HG03095 (cell line): ENCODE measurements at regions not wholly inside any gene's neighbourhood (a gene's known extent, or its start where the extent isn't known, plus 50 kb on each side); places are given as distances from the start of the nearest gene placed in this dataset.
"Not testable (repeated sequence)": the region's sequence is repeated elsewhere in the genome, so short reads cannot be mapped to it uniquely, and the experiment has no call there.

Experiments
- ATAC-seq: cut with Tn5 transposase; IDR thresholded peaks from one replicate; pipeline ENCODE4 v1.9.1; 2021; ENCODE audit warnings: moderate library complexity; ENCODE audit not compliant: unreplicated experiment

- no peak for ATAC-seq
Observed at GRCh38 chr13:54390841-54391240, 1362.2 kb downstream of the OLFM4 start.

GRCh38 chr13:54394085-54394700 lies 1365.6 kb downstream of the OLFM4 start:
- no peak for ATAC-seq

GRCh38 chr13:54394908-54395307 lies 1366.3 kb downstream of the OLFM4 start:
- ATAC-seq: no peak

GRCh38 chr13:54402495-54402894 lies 1373.9 kb downstream of the OLFM4 start:
- ATAC-seq: no peak

- ATAC-seq: no peak
Observed at GRCh38 chr13:54415753-54416366, 1387.2 kb downstream of the OLFM4 start.

- ATAC-seq: not testable (repeated sequence)
Observed at GRCh38 chr13:54422946-54423345, 1394.3 kb downstream of the OLFM4 start.

GRCh38 chr13:54424344-54424743 lies 1395.7 kb downstream of the OLFM4 start:
- no peak for ATAC-seq

- ATAC-seq: no peak
Observed at GRCh38 chr13:54433493-54434206, 1405.0 kb downstream of the OLFM4 start.

- not testable (repeated sequence) for ATAC-seq
Observed at GRCh38 chr13:54440853-54441400, 1412.3 kb downstream of the OLFM4 start.

GRCh38 chr13:54445453-54445852 lies 1416.8 kb downstream of the OLFM4 start:
- ATAC-seq: no peak

GRCh38 chr13:54445865-54446264 lies 1417.3 kb downstream of the OLFM4 start:
- ATAC-seq: no peak

- ATAC-seq: no peak
Observed at GRCh38 chr13:54449922-54450321, 1421.3 kb downstream of the OLFM4 start.

- ATAC-seq: no peak
Observed at GRCh38 chr13:54484166-54484565, 1455.6 kb downstream of the OLFM4 start.

GRCh38 chr13:54486421-54487166 lies 1458.0 kb downstream of the OLFM4 start:
- ATAC-seq: no peak

- no peak for ATAC-seq
Observed at GRCh38 chr13:54489359-54489758, 1460.7 kb downstream of the OLFM4 start.

GRCh38 chr13:54492995-54493394 lies 1464.4 kb downstream of the OLFM4 start:
- ATAC-seq: no peak

- no peak for ATAC-seq
Observed at GRCh38 chr13:54511366-54511765, 1482.8 kb downstream of the OLFM4 start.

- ATAC-seq: no peak
Observed at GRCh38 chr13:54513254-54513653, 1484.6 kb downstream of the OLFM4 start.

GRCh38 chr13:54536112-54536511 lies 1507.5 kb downstream of the OLFM4 start:
- ATAC-seq: no peak

GRCh38 chr13:54563286-54563685 lies 1534.7 kb downstream of the OLFM4 start:
- ATAC-seq: no peak

GRCh38 chr13:54572037-54572436 lies 1543.4 kb downstream of the OLFM4 start:
- ATAC-seq: not testable (repeated sequence)
